HG03354 (cell line): ENCODE measurements at regions not wholly inside any gene's neighbourhood (a gene's known extent, or its start where the extent isn't known, plus 50 kb on each side); places are given as distances from the start of the nearest gene placed in this dataset.
"Not testable (repeated sequence)": the region's sequence is repeated elsewhere in the genome, so short reads cannot be mapped to it uniquely, and the experiment has no call there.

ENCODE experiments used
- ATAC-seq: cut with Tn5 transposase; IDR thresholded peaks from one replicate; pipeline ENCODE4 v1.9.1; 2021; ENCODE audit warnings: mild to moderate bottlenecking; ENCODE audit not compliant: unreplicated experiment, poor library complexity, severe bottlenecking

DNA sequence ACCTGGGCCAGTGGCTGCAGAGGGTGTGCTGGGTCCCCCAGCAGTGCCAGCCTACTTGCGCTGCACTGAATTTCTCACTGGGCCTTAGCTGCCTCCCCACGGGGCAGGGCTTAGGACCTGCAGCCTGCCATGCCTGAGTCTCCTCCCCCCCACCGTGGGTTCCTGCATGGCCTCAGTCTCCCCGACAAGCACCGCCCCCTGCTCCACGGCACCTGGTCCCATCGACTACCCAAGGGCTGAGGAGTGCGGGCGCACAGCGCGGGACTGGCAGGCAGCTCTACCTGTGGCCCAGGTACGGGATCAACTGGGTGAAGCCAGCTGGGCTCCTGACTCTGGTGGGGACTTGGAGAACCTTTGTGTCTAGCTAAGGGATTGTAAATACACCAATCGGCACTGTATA lies 1143.6 kb downstream of the OTOL1 start:
- ATAC-seq, result not testable (repeated sequence)

DNA sequence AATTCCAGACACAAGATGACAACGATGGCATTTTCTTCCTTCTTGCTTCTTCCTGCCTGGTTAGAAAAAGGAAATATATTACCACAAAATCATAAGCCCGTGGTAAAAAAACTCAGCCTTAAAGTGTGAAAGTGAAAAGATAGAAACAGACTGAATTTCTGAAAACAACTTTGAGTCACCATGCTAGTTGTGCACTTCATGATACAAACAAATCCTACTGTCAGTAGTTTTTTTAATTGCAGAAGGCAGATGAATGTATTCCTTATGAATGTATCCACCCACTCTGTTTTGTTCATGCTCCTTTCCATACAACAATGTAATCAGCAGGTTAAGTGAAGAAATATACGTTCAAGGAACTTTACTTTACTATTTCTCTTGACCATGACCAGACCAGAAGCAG lies 1144.7 kb downstream of the OTOL1 start:
- ATAC-seq, result no peak

DNA sequence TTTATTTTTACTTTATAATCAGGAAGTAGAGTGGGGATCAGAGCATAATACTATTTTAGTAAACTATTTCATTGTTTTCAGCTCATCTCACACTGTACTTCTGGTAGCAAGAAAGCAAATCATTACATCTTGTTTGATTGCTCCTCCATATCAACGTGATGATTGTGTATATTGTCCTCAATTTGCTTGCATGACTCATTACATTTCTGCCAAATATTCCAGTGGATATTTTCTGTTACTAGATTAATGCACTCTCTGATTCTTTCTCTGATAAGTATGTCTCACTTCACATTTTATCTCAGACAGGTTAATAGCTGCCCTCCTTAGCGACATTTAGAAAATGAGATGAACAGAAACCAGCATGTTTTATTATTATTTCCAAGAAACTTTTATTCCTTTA lies 1145.3 kb downstream of the OTOL1 start:
- ATAC-seq, result no peak

DNA sequence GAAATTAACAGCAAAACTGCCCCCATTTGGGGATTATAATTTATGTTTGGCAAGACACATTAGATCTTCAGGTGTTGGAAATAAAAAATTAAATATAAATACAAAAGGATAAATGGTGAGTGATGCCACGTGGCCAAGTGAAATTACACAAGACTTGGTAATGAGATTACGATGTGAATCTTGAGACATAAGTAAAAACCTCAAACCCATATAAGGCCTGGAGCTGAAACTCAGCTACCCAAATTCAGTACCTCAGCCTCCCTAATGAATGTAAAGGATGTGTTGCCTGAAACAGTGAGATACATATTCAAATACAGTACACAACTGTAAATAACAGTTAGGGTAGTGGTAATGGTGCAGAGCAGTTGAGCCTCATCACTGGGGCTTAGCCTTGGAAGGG lies 1146.6 kb downstream of the OTOL1 start:
- ATAC-seq, result no peak

DNA sequence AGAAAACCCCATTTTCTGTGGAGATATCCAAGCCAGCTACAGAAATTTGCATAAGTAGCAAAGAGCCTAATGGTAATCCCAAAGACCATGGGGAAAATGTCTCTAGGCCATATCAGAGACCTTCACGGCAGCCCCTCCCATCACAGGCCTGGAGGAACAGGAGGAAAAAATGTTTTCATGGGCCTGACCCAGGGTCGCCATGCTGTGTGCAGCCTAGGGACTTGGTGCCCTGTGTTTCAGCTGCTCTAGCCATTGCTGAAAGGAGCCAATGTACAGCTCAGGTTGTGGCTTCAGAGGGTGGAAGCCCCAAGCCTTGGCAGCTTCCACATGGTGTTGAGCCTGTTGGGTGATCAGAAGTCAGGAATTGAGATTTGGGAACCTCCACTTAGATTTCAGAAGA lies 1150.7 kb downstream of the OTOL1 start:
- ATAC-seq, result no peak

DNA sequence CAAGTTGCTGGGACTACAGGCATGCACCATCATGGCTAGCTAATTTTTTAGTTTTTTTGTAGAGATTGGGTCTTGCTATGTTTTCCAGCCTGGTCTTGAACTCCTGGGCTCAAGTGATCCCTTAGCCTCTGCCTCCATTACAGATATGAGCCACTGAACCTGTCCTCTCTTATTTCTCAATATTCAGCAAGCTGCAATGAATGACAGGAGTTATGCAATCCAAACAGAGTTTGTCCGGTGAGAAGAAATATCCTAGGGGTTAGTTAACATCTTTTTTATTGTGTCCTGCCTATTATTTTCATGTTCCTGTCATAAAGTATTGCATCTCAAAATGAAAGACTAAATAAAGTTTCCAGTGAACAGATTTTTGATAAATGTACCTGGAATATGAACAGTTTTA lies 1161.4 kb downstream of the OTOL1 start:
- ATAC-seq, result no peak

DNA sequence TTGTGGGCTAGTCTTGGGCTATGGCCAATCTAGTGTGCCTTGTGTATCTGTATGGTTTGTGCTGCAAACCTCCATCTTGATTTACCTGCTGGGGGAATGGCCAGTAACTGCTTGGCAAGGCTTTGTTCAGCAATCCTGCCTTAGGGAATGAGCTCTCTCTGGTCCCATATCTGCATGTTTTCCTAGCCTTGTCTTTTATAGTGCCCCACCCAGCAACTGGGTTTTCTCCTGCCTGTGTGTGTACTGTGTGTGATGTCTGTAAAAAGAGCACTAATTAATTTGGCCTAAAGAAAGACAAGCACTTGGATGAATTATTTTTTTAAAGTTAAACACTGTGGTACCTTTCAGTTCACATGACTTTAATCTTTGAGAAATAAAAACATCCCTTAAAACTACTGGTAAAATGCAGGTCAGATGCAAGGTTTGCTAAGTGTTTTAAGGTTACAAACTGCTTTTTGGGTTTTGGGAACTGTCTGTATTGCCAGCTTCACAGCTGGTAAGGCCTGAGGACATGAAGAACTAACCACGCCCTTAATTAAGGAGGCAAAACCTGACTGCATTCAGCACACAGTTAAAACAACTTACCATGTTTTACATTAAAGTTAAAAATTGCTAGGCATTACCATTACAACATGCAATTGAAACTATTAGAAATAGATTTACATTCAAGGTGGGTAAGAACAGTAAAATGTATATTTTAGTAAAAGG lies 1169.2 kb downstream of the OTOL1 start:
- ATAC-seq, result no peak

DNA sequence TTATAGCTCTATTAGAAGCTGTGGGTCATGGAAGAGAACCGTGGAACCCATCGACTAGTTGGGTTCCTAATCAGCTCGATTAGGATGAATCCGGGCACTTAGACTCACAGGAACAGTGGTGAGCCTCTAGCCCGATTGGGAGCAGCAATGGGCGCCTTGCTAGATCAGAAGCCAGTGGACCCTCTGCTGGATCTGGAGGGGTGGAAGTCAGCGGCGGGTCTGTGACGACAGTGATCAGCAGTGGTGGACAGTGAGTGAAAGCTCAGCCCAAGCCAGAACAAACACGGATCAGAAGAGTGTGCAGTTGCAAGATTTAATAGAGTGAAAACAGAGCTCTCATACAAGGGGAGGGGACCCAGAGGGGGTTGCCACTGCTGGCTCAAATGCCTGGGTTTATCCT lies 1170.2 kb downstream of the OTOL1 start:
- no peak for ATAC-seq

DNA sequence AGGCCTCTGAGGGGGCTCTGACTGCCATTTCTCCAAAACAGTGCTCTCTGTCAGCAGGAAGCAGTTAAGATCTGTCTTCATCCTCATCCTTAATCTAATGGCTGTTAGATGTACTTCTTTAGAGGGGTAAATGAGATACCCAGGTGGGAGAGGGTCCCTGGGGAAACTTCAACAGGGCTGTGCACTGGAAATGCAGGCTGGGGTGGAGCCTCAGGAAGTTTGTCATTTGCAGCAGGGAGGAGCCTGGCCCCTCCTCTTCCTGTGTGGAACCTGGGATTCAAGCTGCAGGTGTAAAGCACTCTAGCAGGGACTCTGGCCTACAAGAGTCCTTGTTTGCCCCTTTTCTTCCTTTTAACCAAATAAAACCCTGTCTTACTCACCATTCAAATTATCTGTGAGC lies 1173.6 kb downstream of the OTOL1 start:
- ATAC-seq, result no peak

DNA sequence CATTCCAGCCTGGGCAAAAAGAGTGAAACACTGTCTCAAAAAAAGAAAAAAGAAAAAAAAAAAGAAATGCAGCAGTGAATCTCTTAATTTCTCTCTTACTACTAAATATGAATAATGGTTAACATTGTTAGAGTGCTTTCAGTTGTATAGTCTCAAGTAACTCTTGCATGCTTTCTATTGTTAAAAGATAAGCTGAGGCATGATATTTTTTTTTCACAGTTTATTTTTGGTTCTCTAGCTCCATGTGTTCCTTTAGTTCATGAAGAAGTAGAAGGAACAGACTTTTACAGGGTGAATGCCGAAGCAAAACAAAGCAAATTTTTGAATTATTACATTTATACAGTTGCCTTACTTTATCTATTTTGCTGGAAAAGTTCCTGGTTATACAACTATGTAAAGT lies 1180.9 kb downstream of the OTOL1 start:
- ATAC-seq, result no peak

DNA sequence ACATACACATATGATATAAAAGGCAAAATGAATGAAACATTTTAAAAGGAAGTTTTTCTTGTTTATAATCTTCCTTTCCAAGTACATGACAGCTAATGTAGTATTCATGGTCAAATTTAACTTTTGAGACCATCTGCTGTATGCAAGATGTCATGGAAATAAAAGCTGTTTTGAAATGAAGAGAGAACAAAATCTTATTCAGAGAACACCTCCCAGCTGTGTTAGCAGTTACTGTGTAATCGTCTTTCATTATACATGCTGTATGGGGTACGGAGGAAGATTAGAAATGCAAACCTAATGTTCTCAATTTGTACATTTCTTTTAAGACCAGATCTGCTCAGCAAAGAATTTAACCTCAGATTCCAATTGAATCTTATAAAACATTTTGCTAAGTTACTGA lies 1182.3 kb downstream of the OTOL1 start:
- ATAC-seq, result no peak

DNA sequence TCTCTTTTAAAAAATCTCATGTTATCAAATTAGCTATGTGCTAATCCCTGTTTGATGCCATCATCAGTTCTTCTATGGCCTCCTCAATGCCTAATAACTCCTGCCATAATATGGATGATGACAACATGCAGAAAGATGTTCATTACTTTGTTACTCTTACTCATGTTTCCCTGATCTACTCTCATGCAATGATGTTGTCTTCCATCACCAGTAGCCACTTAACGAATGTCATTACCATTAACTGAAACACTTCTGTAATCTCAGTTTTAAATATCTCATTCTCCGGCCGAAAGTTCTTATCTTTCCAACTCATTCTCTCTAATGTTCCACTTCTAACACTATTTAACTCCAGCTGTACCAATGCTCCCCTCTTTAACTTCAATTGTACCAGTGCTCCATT lies 1187.7 kb downstream of the OTOL1 start:
- no peak for ATAC-seq

DNA sequence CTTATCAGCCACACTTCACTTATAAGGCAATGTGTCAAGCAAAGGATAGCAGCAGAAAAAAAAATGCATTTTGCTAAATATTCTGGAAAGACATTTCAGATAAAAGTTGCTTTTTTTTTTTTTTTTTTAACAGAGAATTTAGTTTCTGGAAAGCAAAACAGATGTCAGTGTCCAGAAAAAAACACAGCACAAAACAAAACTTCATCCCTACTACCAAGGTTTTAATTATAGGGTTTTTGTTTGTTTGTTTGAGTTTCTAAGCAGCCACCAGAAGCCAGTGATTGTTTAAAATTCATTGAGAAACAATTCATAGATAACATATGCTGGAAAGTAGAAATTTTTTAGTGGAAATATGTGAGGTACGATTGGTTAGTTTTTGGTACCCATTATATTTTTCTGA lies 1202.7 kb downstream of the OTOL1 start:
- ATAC-seq, result no peak

DNA sequence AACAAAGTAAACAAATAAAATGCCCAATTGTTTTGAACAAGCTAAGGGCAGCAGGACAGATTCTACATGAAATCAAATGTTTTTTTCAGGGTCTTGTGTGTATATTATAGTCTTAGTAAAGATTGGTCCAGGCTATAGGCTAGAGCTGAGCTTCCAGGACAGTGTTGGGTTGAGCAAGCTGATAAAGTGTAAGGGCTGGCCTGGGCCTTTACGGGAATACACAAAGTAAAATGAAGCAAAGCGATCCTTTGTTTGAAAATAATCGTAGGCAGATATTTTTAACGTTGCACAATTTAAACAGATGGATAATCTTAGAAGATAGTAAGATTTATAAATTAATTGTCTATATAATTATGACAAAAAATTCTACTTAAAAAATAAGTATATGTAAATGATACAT lies 1204.6 kb downstream of the OTOL1 start:
- no peak for ATAC-seq

DNA sequence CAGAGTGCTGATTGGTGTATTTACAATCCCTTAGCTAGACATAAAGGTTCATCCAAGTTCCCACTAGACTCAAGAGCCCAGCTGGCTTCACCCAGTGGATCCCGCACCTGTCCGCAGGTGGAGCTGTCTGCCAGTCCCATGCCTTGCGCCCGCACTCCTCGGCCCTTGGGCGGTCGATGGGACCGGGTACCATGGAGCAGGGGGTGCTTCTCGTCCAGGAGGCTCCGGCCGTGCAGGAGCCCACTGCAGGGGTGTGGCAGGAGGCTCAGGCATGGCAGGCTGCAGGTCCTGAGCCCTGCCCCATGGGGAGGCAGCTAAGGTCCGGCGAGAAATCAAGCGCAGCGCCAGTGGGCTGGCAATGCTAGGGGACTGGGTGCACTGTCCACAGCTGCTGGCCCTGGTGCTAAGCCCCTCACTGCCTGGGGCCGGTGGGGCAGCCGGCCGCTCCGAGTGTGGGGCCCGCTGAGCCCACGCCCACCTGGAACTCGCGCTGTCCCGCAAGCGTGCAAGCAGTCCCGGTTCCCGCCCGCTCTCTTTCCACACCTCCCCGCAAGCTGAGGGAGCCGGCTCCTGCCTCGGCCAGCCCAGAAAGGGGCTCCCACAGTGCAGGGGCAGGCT lies 1206.3 kb downstream of the OTOL1 start:
- ATAC-seq, result no peak

DNA sequence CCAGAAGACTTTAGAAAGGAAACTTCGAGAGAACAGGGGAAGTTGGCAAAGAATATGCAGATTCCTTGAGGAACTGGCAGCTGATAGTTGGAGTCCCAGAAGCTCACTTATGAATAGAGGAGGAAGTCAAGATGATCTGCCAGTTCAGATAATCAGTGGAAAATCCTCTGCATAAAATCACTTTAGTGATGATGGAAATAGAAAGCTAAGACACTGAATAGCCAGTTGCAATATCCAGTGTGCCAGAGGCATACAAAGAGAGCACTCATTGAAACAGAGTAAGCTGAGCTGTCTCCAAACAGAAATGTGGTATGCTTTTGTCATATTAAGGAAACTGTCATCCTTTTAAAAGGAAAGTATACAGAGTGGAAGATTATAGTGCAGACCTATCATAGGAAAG lies 1207.6 kb downstream of the OTOL1 start:
- no peak for ATAC-seq

DNA sequence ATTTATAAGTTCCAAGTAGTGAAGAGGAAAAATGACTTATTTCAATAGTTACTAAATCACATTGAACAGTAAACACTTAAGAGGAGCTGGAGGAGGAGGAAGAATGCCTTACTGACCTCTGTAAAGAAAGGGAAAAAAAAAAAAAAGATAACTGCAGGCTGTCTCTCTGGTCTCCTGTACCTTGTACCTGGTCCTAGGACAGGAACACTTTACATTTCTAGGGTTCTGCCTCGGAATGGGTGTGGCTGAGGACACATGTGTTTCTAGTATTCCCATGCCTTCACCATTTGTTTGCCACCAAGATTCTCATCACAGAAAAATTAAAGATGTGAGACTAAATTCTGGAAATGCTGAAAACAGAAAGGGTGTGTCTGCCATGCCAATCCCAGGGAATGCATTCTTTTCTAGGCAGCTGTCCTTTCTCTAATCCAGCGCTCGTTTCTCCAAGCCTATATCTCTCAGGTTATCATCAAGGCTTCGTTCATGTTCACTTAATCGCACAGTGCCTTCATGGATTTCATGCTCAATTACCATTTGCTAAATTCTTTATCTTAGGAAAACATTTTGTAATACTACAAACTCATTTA lies 1208.3 kb downstream of the OTOL1 start:
- ATAC-seq, result no peak

DNA sequence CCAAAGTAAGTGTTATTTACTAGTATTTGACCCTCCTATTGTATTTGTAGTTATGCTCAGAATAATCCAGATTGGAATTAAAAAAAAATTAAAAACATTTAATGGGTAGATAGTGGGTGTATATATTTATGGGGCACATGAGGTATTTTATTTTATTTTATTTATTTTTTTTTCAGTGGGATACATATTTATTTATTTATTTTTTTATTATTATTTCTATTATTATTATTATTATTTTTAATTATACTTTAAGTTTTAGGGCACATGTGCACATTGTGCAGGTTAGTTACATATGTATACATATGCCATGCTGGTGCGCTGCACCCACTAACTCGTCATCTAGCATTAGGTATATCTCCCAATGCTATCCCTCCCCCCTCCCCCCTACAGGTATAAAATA lies 1211.8 kb downstream of the OTOL1 start:
- not testable (repeated sequence) for ATAC-seq

DNA sequence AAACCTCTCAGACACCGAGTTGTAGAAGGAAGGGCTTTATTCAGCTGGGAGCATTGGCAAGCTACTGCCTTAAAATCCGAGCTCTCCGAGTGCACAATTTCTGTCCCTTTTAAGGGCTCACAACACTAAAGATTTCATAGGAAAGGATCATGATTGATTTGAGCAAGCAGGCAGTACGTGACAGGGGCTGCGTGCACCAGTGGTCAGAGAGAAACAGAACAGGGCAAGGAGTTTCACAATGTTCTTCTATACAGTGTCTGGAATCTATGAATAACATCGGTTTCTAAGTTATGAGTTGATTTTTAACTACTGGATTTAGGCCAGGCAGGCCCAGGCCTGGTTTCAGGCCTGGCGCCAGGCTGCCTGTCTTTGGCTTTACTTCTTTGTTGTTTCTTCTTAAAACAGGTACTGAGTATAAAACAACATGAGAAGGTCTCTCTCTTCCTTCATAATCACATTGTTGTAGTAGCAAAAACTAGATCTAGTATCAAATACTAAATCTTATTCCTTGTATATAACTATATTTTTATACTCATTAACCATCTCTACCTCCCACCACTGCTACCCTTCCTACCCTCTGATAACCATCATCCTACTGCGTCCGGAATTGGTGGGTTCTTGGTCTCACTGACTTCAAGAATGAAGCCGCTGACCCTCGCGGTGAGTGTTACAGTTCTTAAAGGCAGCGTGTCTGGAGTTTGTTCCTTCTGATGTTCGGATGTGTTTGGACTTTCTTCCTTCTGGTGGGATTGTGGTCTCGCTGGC lies 1212.5 kb downstream of the OTOL1 start:
- not testable (repeated sequence) for ATAC-seq

DNA sequence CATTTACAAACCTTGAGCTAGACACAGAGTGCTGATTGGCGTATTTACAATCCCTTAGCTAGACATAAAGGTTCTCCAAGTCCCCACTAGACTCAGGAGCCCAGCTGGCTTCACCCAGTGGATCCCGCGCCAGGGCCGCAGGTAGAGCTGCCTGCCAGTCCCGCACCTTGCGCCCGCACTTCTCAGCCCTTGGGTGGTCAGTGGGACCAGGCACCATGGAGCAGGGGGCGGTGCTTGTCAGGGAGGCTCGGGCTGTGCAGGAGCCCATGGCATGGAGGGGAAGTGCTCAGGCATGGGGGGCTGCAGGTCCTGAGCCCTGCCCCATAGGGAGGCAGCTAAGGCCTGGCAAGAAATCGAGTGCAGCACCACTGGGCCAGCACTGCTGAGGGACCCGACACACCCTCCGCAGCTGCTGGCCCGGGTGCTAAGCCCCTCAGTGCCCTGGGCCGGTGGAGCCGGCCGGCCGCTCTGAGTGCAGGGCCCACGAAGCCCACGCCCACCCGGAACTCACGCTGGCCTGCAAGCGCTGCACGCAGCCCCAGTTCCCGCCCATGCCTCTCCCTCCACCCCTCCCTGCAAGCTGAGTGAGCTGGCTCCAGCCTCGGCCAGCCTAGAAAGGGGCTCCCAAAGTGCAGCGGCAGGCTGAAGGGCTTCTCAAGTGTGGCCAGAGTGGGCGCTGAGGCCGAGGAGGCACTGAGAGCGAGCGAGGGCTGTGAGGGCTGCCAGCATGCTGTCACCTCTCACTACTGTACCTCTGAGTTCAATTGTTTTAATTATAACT lies 1213.9 kb downstream of the OTOL1 start:
- no peak for ATAC-seq
